Gastroesophageal sphincter (tissue), 3 donors: ENCODE measurements at regions not wholly inside any gene's neighbourhood (a gene's known extent, or its start where the extent isn't known, plus 50 kb on each side); places are given as distances from the start of the nearest gene placed in this dataset.

Experiments used
- POLR2A ChIP-seq, 2 donors: fragments of 450-650 bp; IDR thresholded peaks; one replicate each; pipeline ENCODE4 v1.6.1; 2017; ENCODE audit warnings: antibody characterized with exemption in 2 of 2, mild to moderate bottlenecking in 2 of 2, moderate library complexity in 1 of 2
- POLR2AphosphoS5 ChIP-seq: sonication (generic); formaldehyde crosslinking; IDR thresholded peaks from one replicate; pipeline ENCODE4 v1.6.1; 2017; ENCODE audit warnings: antibody characterized with exemption
- TF ChIP-seq, protein P1 (sequence below), 4 experiments: fragments of 200-600 bp in 2 of 4; fragments of 450-650 bp in 2 of 4; sonication (generic) in 1 of 4; IDR thresholded peaks; one replicate each; pipeline ENCODE4 v1.5.1; 2017 to 2019; ENCODE audit warnings: antibody characterized with exemption in 4 of 4, mild to moderate bottlenecking in 2 of 4, moderate library complexity in 2 of 4

DNA sequence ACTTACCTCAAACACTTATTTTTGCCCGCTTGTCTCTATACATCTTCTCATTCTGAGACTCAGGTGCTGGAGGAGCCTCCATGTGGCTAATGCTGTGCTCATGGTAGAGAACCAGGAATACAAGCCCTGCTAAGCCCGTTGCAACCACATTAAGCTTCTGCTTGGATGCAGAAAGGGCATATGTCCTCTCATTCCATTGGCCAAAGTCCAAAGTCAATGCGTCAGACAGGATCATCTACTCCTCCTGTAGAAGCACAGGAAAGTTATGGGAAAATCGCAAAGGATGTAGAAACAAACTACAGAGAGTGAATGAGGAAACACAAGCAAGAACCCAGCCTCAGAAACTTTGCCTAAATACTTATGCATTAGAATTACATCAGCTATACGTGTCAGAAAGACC is 124.5 kb upstream of the AGA start:
- TF ChIP-seq POLR2AphosphoS5 (no peak), POLR2A (IDR thresholded peaks at IDR 0.05) (no peak)
- TF ChIP-seq, protein P1, sequence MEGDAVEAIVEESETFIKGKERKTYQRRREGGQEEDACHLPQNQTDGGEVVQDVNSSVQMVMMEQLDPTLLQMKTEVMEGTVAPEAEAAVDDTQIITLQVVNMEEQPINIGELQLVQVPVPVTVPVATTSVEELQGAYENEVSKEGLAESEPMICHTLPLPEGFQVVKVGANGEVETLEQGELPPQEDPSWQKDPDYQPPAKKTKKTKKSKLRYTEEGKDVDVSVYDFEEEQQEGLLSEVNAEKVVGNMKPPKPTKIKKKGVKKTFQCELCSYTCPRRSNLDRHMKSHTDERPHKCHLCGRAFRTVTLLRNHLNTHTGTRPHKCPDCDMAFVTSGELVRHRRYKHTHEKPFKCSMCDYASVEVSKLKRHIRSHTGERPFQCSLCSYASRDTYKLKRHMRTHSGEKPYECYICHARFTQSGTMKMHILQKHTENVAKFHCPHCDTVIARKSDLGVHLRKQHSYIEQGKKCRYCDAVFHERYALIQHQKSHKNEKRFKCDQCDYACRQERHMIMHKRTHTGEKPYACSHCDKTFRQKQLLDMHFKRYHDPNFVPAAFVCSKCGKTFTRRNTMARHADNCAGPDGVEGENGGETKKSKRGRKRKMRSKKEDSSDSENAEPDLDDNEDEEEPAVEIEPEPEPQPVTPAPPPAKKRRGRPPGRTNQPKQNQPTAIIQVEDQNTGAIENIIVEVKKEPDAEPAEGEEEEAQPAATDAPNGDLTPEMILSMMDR (IDR thresholded peaks at IDR 0.05), result no peak
